ENCODE measurements at regions not wholly inside any gene's neighbourhood (a gene's known extent, or its start where the extent isn't known, plus 50 kb on each side); places are given as distances from the start of the nearest gene placed in this dataset.

DNA sequence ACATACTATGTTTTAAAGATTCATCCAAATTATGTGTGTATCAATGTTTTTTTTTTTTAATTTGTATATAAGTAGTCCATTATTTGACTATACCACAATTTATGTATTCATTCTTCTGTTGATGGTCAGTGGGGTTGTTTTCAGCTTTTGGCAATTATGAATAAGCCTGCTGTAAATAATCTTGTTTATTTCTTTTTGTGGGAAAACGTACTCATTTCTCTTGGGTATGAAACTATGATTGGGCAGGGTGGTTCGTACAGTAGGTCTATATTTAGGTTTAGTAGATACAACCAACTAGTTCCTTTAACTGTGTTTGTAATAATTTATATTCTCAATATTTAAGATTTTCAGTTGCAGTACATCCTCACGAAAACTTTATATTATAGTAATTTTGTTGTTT, 329.2 kb downstream of the LPIN1 start:
- ChIA-PET CTCF (no interaction called here), POLR2A (no interaction called here)
- Histone ChIP-seq H3K4me1 (ENCODE audit: control insufficient read depth, insufficient read depth, low read length) (no peaks in the 10 kb centered on the region), H3K36me3 (ENCODE audit: control insufficient read depth, insufficient read depth, low read length) (no peaks in the 10 kb centered on the region; the same call in 1 of the 2 replicates), H3K9me3 (ENCODE audit: control insufficient read depth, insufficient read depth, low read depth, low read length) (no peaks in the 10 kb centered on the region), H3K27me3 (ENCODE audit: control insufficient read depth, insufficient read depth, low read length) (no peaks in the 10 kb centered on the region), H3K27ac (ENCODE audit: low read length) (no peak overlapping the region), H3K4me3 (ENCODE audit: low read depth in 2 of 2, low read length in 2 of 2) (no peak overlapping the region)
- BruUV-seq (replicated peaks) = no TSS peak
- in situ Hi-C loops (cut with HindIII; ENCODE audit: low pct_unique_long_range_greater_than_20kb, low sequenced_read_pairs) = no loop called here
- TF ChIP-seq SIN3A (IDR thresholded peaks at IDR 0.05; ENCODE audit: borderline replicate concordance, insufficient read depth, low read depth, low read length) = no peak
- TF ChIP-seq, protein P1, sequence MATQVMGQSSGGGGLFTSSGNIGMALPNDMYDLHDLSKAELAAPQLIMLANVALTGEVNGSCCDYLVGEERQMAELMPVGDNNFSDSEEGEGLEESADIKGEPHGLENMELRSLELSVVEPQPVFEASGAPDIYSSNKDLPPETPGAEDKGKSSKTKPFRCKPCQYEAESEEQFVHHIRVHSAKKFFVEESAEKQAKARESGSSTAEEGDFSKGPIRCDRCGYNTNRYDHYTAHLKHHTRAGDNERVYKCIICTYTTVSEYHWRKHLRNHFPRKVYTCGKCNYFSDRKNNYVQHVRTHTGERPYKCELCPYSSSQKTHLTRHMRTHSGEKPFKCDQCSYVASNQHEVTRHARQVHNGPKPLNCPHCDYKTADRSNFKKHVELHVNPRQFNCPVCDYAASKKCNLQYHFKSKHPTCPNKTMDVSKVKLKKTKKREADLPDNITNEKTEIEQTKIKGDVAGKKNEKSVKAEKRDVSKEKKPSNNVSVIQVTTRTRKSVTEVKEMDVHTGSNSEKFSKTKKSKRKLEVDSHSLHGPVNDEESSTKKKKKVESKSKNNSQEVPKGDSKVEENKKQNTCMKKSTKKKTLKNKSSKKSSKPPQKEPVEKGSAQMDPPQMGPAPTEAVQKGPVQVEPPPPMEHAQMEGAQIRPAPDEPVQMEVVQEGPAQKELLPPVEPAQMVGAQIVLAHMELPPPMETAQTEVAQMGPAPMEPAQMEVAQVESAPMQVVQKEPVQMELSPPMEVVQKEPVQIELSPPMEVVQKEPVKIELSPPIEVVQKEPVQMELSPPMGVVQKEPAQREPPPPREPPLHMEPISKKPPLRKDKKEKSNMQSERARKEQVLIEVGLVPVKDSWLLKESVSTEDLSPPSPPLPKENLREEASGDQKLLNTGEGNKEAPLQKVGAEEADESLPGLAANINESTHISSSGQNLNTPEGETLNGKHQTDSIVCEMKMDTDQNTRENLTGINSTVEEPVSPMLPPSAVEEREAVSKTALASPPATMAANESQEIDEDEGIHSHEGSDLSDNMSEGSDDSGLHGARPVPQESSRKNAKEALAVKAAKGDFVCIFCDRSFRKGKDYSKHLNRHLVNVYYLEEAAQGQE (IDR thresholded peaks at IDR 0.05; ENCODE audit: insufficient read depth in 1 of 2, low read depth in 2 of 2, low read length in 1 of 2) = no peak
- TF ChIP-seq, protein P2, sequence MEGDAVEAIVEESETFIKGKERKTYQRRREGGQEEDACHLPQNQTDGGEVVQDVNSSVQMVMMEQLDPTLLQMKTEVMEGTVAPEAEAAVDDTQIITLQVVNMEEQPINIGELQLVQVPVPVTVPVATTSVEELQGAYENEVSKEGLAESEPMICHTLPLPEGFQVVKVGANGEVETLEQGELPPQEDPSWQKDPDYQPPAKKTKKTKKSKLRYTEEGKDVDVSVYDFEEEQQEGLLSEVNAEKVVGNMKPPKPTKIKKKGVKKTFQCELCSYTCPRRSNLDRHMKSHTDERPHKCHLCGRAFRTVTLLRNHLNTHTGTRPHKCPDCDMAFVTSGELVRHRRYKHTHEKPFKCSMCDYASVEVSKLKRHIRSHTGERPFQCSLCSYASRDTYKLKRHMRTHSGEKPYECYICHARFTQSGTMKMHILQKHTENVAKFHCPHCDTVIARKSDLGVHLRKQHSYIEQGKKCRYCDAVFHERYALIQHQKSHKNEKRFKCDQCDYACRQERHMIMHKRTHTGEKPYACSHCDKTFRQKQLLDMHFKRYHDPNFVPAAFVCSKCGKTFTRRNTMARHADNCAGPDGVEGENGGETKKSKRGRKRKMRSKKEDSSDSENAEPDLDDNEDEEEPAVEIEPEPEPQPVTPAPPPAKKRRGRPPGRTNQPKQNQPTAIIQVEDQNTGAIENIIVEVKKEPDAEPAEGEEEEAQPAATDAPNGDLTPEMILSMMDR (IDR thresholded peaks at IDR 0.05) = no peak
- no peak for TF ChIP-seq TCF7L2 (IDR thresholded peaks at IDR 0.05; ENCODE audit: low read depth, low read length)
- no peak for TF ChIP-seq POLR2AphosphoS5 (IDR thresholded peaks at IDR 0.05; ENCODE audit: low read depth, low read length)
- ATAC-seq (no peak), DNase-seq (ENCODE audit: low read depth, low spot score) (no peak)
- intact Hi-C loops (cut with micrococcal nuclease; ENCODE audit: unreplicated experiment) = no loop called here

DNA sequence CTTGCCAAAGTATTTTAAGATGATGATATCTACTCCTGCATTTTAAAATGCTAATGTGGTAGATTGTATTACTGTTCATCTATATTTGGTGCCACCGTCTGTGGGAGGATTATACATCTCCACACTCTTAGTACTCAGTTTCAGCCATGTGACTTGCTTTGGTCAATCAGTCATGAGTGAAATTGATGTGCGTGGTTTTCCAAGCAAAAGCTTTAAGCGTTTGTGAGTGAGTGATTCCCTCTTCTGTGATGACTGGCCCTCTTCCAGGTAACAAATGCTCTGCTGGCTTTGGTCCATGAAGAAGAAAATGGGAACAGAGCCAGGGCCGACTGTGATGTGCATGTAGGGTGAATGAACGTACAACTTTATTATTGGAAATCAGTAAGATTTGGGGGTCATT, 330.4 kb downstream of the LPIN1 start:
- ATAC-seq = no peak
- Histone ChIP-seq H3K36me3 (ENCODE audit: control insufficient read depth, insufficient read depth, low read length) (no peaks in the 10 kb centered on the region; the same call in 1 of the 2 replicates), H3K27me3 (ENCODE audit: control insufficient read depth, insufficient read depth, low read length) (no peaks in the 10 kb centered on the region), H3K4me1 (ENCODE audit: control insufficient read depth, insufficient read depth, low read length) (no peaks in the 10 kb centered on the region), H3K9me3 (ENCODE audit: control insufficient read depth, insufficient read depth, low read depth, low read length) (no peaks in the 10 kb centered on the region), H3K4me3 (ENCODE audit: low read depth in 2 of 2, low read length in 2 of 2) (no peak overlapping the region), H3K27ac (ENCODE audit: low read length) (no peak overlapping the region)
- in situ Hi-C loops (cut with HindIII; ENCODE audit: low pct_unique_long_range_greater_than_20kb, low sequenced_read_pairs) = no loop called here
- intact Hi-C loops (cut with micrococcal nuclease; ENCODE audit: unreplicated experiment) = no loop called here
- ChIA-PET CTCF (no interaction called here), POLR2A (no interaction called here)
- BruUV-seq (replicated peaks) = no TSS peak
- no peak for DNase-seq (ENCODE audit: low read depth, low spot score)
- TF ChIP-seq TCF7L2 (IDR thresholded peaks at IDR 0.05; ENCODE audit: low read depth, low read length) (no peak), SIN3A (IDR thresholded peaks at IDR 0.05; ENCODE audit: borderline replicate concordance, insufficient read depth, low read depth, low read length) (no peak), POLR2AphosphoS5 (IDR thresholded peaks at IDR 0.05; ENCODE audit: low read depth, low read length) (no peak)
- TF ChIP-seq, protein P2 (IDR thresholded peaks at IDR 0.05) = no peak
- TF ChIP-seq, protein P1 (IDR thresholded peaks at IDR 0.05; ENCODE audit: insufficient read depth in 1 of 2, low read depth in 2 of 2, low read length in 1 of 2) = no peak

All from Panc1 (cell line).